ENCODE measurements at regions not wholly inside any gene's neighbourhood (a gene's known extent, or its start where the extent isn't known, plus 50 kb on each side); places are given as distances from the start of the nearest gene placed in this dataset.

DNA sequence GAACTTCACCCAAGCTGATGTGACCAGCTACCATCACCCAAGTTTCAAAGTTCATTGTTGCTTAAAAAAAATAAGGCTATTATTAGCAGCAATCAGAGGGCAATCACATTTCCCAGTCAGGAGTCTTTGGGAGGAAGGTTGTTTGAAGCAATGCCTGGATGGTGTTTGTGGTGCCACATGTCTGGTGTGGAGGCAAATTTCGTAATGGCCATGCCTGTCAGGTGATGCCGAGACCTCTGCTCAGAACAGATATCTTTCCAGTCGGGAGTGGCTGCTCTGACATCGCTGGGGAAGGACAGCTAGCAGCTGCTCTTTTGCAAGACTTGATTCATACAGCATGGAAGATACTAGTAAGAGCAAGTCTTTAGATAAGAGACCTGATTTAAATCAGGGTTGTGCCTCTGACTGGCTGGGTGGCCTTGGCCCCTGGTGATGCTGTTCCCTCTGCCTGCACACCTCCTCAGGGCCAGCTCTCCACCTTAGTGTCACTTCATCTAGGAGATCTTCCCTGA lies 187.8 kb upstream of the JUN start:
- H3K27me3 ChIP-seq (ENCODE audit: control insufficient read depth, insufficient read depth, low read length), result no peaks in the 10 kb centered on the region
- H3K36me3 ChIP-seq (ENCODE audit: control insufficient read depth, insufficient read depth, low read length), result no peaks in the 10 kb centered on the region
- no peaks in the 10 kb centered on the region for H3K4me1 ChIP-seq (ENCODE audit: control insufficient read depth, insufficient read depth, low read length)
- no peaks in the 10 kb centered on the region for H3K9me3 ChIP-seq (ENCODE audit: control insufficient read depth, insufficient read depth, low read length)
- no peak overlapping the region for H3K4me3 ChIP-seq (ENCODE audit: low read depth, low read length)
- H3K9ac ChIP-seq (ENCODE audit: low read depth, low read length), result no peak overlapping the region

- no peaks in the 10 kb centered on the region for H3K4me1 ChIP-seq (ENCODE audit: control insufficient read depth, insufficient read depth, low read length)
- peaks cover 2% of the 10 kb centered on the region for H3K27me3 ChIP-seq (ENCODE audit: control insufficient read depth, insufficient read depth, low read length)
- H3K36me3 ChIP-seq (ENCODE audit: control insufficient read depth, insufficient read depth, low read length), result no peaks in the 10 kb centered on the region
- no peaks in the 10 kb centered on the region for H3K9me3 ChIP-seq (ENCODE audit: control insufficient read depth, insufficient read depth, low read length)
- H3K9ac ChIP-seq (ENCODE audit: low read depth, low read length), result no peak overlapping the region
- no peak overlapping the region for H3K4me3 ChIP-seq (ENCODE audit: low read depth, low read length)
These were observed 192.0 kb upstream of the JUN start for GRCh38 chr1:58975888-58976287.

DNA sequence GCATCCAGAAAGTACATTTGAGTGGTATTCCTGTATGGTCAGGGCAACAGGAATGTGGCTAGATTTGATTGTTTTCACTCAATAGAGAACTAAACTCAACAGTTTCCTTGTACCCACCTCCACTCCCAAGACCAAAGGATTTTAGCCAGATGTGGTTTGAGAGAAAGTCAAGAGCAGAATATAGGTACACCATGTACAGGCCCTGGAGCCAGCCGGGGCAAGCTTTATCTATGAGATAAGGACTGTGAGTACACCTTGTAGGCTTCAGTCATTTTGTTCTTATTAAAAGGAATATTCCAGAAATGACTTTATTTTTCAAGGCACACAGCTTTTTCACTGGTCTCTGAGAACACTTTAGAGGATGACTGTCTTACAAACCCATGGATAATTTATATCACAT lies 192.4 kb upstream of the JUN start:
- no peaks in the 10 kb centered on the region for H3K4me1 ChIP-seq (ENCODE audit: control insufficient read depth, insufficient read depth, low read length)
- no peaks in the 10 kb centered on the region for H3K9me3 ChIP-seq (ENCODE audit: control insufficient read depth, insufficient read depth, low read length)
- H3K4me3 ChIP-seq (ENCODE audit: low read depth, low read length), result no peak overlapping the region
- peaks cover 2% of the 10 kb centered on the region for H3K27me3 ChIP-seq (ENCODE audit: control insufficient read depth, insufficient read depth, low read length)
- no peaks in the 10 kb centered on the region for H3K36me3 ChIP-seq (ENCODE audit: control insufficient read depth, insufficient read depth, low read length)
- no peak overlapping the region for H3K9ac ChIP-seq (ENCODE audit: low read depth, low read length)

DNA sequence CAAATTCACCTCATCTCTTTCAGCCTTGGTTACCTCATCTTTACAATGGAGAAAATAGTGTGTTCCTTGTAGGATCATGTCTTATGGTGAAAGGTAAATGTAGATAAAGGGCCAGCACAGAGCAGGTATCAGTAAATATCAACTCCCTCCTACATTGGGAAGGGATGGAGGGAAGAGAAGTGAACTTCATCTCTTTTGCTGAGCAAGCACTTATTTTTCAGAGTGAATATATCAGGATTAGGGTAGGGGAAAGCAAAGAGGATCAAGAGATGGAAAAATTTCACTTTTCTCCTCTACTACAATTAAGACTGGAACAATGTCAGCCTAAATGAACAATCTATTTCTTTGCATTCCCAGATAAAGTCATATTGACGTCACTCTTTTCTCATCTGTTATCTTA lies 193.8 kb upstream of the JUN start:
- Histone ChIP-seq H3K4me1 (ENCODE audit: control insufficient read depth, insufficient read depth, low read length) (peaks cover 9% of the 10 kb centered on the region), H3K9ac (ENCODE audit: low read depth, low read length) (no peak overlapping the region), H3K4me3 (ENCODE audit: low read depth, low read length) (no peak overlapping the region), H3K36me3 (ENCODE audit: control insufficient read depth, insufficient read depth, low read length) (no peaks in the 10 kb centered on the region), H3K9me3 (ENCODE audit: control insufficient read depth, insufficient read depth, low read length) (no peaks in the 10 kb centered on the region), H3K27me3 (ENCODE audit: control insufficient read depth, insufficient read depth, low read length) (peaks cover 2% of the 10 kb centered on the region)

GRCh38 chr1:58978096-58978495 lies 194.2 kb upstream of the JUN start:
- H3K4me3 ChIP-seq (ENCODE audit: low read depth, low read length), result no peak overlapping the region
- no peaks in the 10 kb centered on the region for H3K9me3 ChIP-seq (ENCODE audit: control insufficient read depth, insufficient read depth, low read length)
- H3K36me3 ChIP-seq (ENCODE audit: control insufficient read depth, insufficient read depth, low read length), result no peaks in the 10 kb centered on the region
- H3K9ac ChIP-seq (ENCODE audit: low read depth, low read length), result no peak overlapping the region
- peaks cover 12% of the 10 kb centered on the region for H3K4me1 ChIP-seq (ENCODE audit: control insufficient read depth, insufficient read depth, low read length)
- H3K27me3 ChIP-seq (ENCODE audit: control insufficient read depth, insufficient read depth, low read length), result peaks cover 2% of the 10 kb centered on the region

GRCh38 chr1:58979086-58979485 lies 195.2 kb upstream of the JUN start:
- H3K9ac ChIP-seq (ENCODE audit: low read depth, low read length), result no peak overlapping the region
- peaks cover 12% of the 10 kb centered on the region for H3K4me1 ChIP-seq (ENCODE audit: control insufficient read depth, insufficient read depth, low read length)
- peaks cover 2% of the 10 kb centered on the region for H3K27me3 ChIP-seq (ENCODE audit: control insufficient read depth, insufficient read depth, low read length)

GRCh38 chr1:58979677-58980076 lies 195.8 kb upstream of the JUN start:
- Histone ChIP-seq H3K4me3 (ENCODE audit: low read depth, low read length) (no peak overlapping the region), H3K9ac (ENCODE audit: low read depth, low read length) (no peak overlapping the region), H3K9me3 (ENCODE audit: control insufficient read depth, insufficient read depth, low read length) (no peaks in the 10 kb centered on the region), H3K4me1 (ENCODE audit: control insufficient read depth, insufficient read depth, low read length) (peaks cover 12% of the 10 kb centered on the region), H3K36me3 (ENCODE audit: control insufficient read depth, insufficient read depth, low read length) (no peaks in the 10 kb centered on the region), H3K27me3 (ENCODE audit: control insufficient read depth, insufficient read depth, low read length) (peaks cover 2% of the 10 kb centered on the region)

More at GRCh38 chr1:58979086-58979485, 195.2 kb upstream of the JUN start:
- H3K9me3 ChIP-seq (ENCODE audit: control insufficient read depth, insufficient read depth, low read length), result no peaks in the 10 kb centered on the region
- no peak overlapping the region for H3K4me3 ChIP-seq (ENCODE audit: low read depth, low read length)
- H3K36me3 ChIP-seq (ENCODE audit: control insufficient read depth, insufficient read depth, low read length), result no peaks in the 10 kb centered on the region

- H3K9ac ChIP-seq (ENCODE audit: low read depth, low read length), result no peak overlapping the region
- H3K4me3 ChIP-seq (ENCODE audit: low read depth, low read length), result no peak overlapping the region
- peaks cover 2% of the 10 kb centered on the region for H3K27me3 ChIP-seq (ENCODE audit: control insufficient read depth, insufficient read depth, low read length)
- H3K4me1 ChIP-seq (ENCODE audit: control insufficient read depth, insufficient read depth, low read length), result peaks cover 12% of the 10 kb centered on the region
- H3K36me3 ChIP-seq (ENCODE audit: control insufficient read depth, insufficient read depth, low read length), result no peaks in the 10 kb centered on the region
- no peaks in the 10 kb centered on the region for H3K9me3 ChIP-seq (ENCODE audit: control insufficient read depth, insufficient read depth, low read length)
These were observed 197.5 kb upstream of the JUN start for GRCh38 chr1:58981392-58981791.

GRCh38 chr1:58982259-58982998 lies 198.6 kb upstream of the JUN start:
- Histone ChIP-seq H3K36me3 (ENCODE audit: control insufficient read depth, insufficient read depth, low read length) (no peaks in the 10 kb centered on the region), H3K9me3 (ENCODE audit: control insufficient read depth, insufficient read depth, low read length) (no peaks in the 10 kb centered on the region), H3K9ac (ENCODE audit: low read depth, low read length) (no peak overlapping the region), H3K4me3 (ENCODE audit: low read depth, low read length) (no peak overlapping the region), H3K27me3 (ENCODE audit: control insufficient read depth, insufficient read depth, low read length) (peaks cover 2% of the 10 kb centered on the region), H3K4me1 (ENCODE audit: control insufficient read depth, insufficient read depth, low read length) (peaks cover 12% of the 10 kb centered on the region)

DNA sequence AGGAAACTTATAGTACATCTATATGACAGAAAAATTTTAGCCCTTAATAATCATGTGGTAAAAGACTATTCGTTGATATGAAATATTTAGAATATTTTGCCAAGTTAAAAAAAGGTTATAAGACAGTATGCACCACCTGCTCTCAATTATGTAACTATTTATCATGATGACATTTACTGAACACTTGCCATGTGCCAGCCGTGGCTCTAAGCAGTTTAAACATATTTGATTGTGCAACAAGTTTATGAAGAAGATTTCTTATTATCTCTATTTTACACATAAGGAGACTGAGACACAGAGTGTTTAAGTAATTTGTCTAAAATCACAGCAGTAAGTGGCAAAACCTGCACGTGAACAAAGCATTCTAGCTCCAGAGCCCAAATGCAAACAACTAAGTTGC lies 199.3 kb upstream of the JUN start:
- Histone ChIP-seq H3K9me3 (ENCODE audit: control insufficient read depth, insufficient read depth, low read length) (no peaks in the 10 kb centered on the region), H3K36me3 (ENCODE audit: control insufficient read depth, insufficient read depth, low read length) (no peaks in the 10 kb centered on the region), H3K9ac (ENCODE audit: low read depth, low read length) (no peak overlapping the region), H3K4me3 (ENCODE audit: low read depth, low read length) (no peak overlapping the region), H3K4me1 (ENCODE audit: control insufficient read depth, insufficient read depth, low read length) (peaks cover 12% of the 10 kb centered on the region), H3K27me3 (ENCODE audit: control insufficient read depth, insufficient read depth, low read length) (peaks cover 2% of the 10 kb centered on the region)

DNA sequence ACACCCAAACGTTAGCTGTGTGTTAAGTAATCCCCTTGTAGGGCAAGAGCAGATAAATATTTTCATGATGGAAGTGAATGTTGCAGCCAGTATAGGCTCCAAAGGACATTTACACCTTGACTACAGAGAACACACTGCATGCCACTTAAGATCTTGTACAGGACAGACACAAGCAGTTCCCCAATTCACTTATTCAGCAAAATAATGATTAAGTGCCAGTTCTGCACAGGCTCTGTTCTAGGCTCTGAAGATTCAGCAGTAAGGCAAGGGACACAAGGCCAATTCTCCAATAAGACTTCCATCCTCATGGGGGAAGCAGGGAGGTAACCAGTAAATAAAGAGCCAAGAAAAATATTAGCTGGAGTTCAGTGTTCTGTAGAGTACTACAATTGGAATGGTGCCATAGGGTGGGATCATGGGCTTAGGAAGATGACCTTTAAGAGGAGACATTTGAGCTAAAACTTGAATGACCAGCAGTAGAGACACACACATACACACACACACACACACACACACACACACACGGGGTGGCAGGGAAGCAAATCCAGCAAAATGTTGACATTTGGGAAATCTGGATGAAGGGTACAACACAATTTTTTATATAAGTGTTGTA lies 199.9 kb upstream of the JUN start:
- H3K9me3 ChIP-seq (ENCODE audit: control insufficient read depth, insufficient read depth, low read length), result no peaks in the 10 kb centered on the region
- peaks cover 2% of the 10 kb centered on the region for H3K27me3 ChIP-seq (ENCODE audit: control insufficient read depth, insufficient read depth, low read length)
- no peak overlapping the region for H3K9ac ChIP-seq (ENCODE audit: low read depth, low read length)
- peaks cover 12% of the 10 kb centered on the region for H3K4me1 ChIP-seq (ENCODE audit: control insufficient read depth, insufficient read depth, low read length)
- no peak overlapping the region for H3K4me3 ChIP-seq (ENCODE audit: low read depth, low read length)
- no peaks in the 10 kb centered on the region for H3K36me3 ChIP-seq (ENCODE audit: control insufficient read depth, insufficient read depth, low read length)

All from iPS-15b (cell line).